Esophagus muscularis mucosa (tissue), 4 donors: ENCODE measurements at regions not wholly inside any gene's neighbourhood (a gene's known extent, or its start where the extent isn't known, plus 50 kb on each side); places are given as distances from the start of the nearest gene placed in this dataset.

ENCODE experiments used
- DNase-seq: peaks from one replicate; pipeline ENCODE4 v3.0.0-alpha.2; 2017; ENCODE audit errors: extremely low spot score
- H3K27ac ChIP-seq, 4 donors: fragments of 200-600 bp; sonication (generic); replicated peaks in 1 of 4; 1 replicate in 3 of 4; 2 replicates in 1 of 4; pipeline ENCODE4 v1.5.1; 2016 to 2019; ENCODE audit warnings: mild to moderate bottlenecking in 1 of 4
- H3K27me3 ChIP-seq, 4 donors: fragments of 200-600 bp; sonication (generic); one replicate each; pipeline versions ENCODE4 v1.5.1 to v1.6.0; 2016 to 2019
- H3K36me3 ChIP-seq, 4 donors: fragments of 200-600 bp; sonication (generic); one replicate each; pipeline ENCODE4 v1.5.1; 2016 to 2019
- H3K4me1 ChIP-seq, 4 donors: fragments of 200-600 bp; sonication (generic); one replicate each; pipeline ENCODE4 v1.5.1; 2016 to 2019
- H3K4me3 ChIP-seq, 4 donors: fragments of 200-600 bp; sonication (generic); 1 replicate in 2 of 4; 2 replicates in 2 of 4; pipeline ENCODE4 v1.5.1; 2016 to 2019; ENCODE audit warnings: mild to moderate bottlenecking in 4 of 4, moderate library complexity in 1 of 4
- H3K9me3 ChIP-seq, 4 donors: fragments of 200-600 bp; sonication (generic); 1 replicate in 3 of 4; 2 replicates in 1 of 4; pipeline ENCODE4 v1.5.1; 2016 to 2019
- CTCF ChIP-seq, 3 experiments: fragments of 200-600 bp in 2 of 3; fragments of 450-650 bp in 1 of 3; sonication (generic) in 2 of 3; IDR thresholded peaks; one replicate each; pipeline ENCODE4 v1.5.1; 2017 to 2019; ENCODE audit warnings: antibody characterized with exemption in 3 of 3, mild to moderate bottlenecking in 2 of 3, moderate library complexity in 1 of 3
- EP300 ChIP-seq: sonication (generic); formaldehyde crosslinking; IDR thresholded peaks from one replicate; pipeline ENCODE4 v1.6.1; 2017; ENCODE audit warnings: antibody characterized with exemption
- POLR2A ChIP-seq: fragments of 450-650 bp; IDR thresholded peaks from one replicate; pipeline ENCODE4 v1.6.1; 2017; ENCODE audit warnings: antibody characterized with exemption, moderate library complexity, mild to moderate bottlenecking, low read depth
- POLR2AphosphoS5 ChIP-seq, 2 donors: sonication (generic); formaldehyde crosslinking; IDR thresholded peaks; one replicate each; pipeline ENCODE4 v1.6.1; 2017; ENCODE audit warnings: antibody characterized with exemption in 2 of 2
- WGBS: methylation state at CpG from one replicate; pipeline ENCODE4 v1.1.5; 2018; 5-methylcytosine and 5-hydroxymethylcytosine counted together
- intact Hi-C: fragments of 100-400 bp; cut with DNase I; formaldehyde crosslinking; loops from one replicate; pipeline ENCODE4 v1.15.1; 2023

- Histone ChIP-seq H3K27me3 (no peaks in the 10 kb centered on the region), H3K4me3 (no peak overlapping the region), H3K9me3 (no peaks in the 10 kb centered on the region), H3K27ac (no peak overlapping the region), H3K36me3 (no peaks in the 10 kb centered on the region), H3K4me1 (no peaks in the 10 kb centered on the region)
- TF ChIP-seq POLR2AphosphoS5 (IDR thresholded peaks at IDR 0.05) (no peak), CTCF (IDR thresholded peaks at IDR 0.05) (no peak), EP300 (no peak), POLR2A (no peak)
- intact Hi-C loops, result no loop called here
- DNase-seq, result no peak
- 50% methylated on average over 8 of the region's 14 CpGs for WGBS
Measured at GRCh38 chr6:9606435-9607134, 808.3 kb downstream of the TFAP2A start.

DNA sequence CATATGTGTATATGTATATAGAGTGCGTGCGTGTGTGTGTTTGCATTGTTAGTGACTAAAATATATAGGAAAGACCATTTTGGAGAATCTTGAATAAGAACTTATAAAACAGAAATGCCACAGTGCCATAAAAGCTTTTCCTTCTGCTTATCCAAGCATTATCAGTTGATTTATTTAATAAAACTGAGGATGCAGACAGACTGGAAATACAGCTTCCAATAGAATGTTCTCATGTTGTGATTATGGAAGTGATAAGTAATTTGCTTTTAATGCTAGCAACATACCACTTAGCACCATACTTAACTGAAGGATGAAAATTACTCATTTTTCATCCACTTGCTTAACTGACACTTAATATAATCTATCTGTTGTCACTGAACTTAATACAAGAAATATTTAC lies 820.1 kb downstream of the TFAP2A start:
- Histone ChIP-seq H3K27me3 (no peaks in the 10 kb centered on the region), H3K4me3 (no peak overlapping the region), H3K36me3 (no peaks in the 10 kb centered on the region), H3K27ac (no peak overlapping the region), H3K9me3 (no peaks in the 10 kb centered on the region), H3K4me1 (no peaks in the 10 kb centered on the region)
- intact Hi-C loops, result no loop called here
- no peak for DNase-seq
- TF ChIP-seq CTCF (IDR thresholded peaks at IDR 0.05) (no peak), POLR2AphosphoS5 (IDR thresholded peaks at IDR 0.05) (no peak), EP300 (no peak), POLR2A (no peak)
- 92% methylated on average over 2 of the region's 2 CpGs for WGBS

DNA sequence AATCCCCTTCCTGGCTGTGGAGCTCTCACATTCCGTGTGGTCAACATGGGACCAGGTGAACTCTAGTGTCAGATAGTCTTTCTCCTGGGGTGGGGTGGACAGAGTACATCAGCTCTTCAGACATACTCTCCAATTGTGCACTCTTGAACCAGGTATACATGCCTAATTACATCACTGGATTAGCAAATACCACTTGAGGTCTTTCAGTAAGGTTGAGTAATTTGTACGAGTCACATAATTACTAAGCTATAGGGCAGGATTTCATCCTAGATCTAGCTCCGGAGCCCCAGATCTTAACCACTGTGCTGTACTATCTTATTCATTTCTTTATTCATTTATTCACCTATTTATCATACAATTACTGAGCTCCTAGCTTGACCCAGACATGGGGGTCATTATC lies 821.3 kb downstream of the TFAP2A start:
- no peaks in the 10 kb centered on the region for H3K27me3 ChIP-seq
- 81% methylated on average over 3 of the region's 3 CpGs for WGBS
- no peak for DNase-seq
- no peak overlapping the region for H3K4me3 ChIP-seq
- H3K36me3 ChIP-seq, result no peaks in the 10 kb centered on the region
- H3K4me1 ChIP-seq, result no peaks in the 10 kb centered on the region
- no peak for TF ChIP-seq POLR2AphosphoS5 (IDR thresholded peaks at IDR 0.05)
- no peak for TF ChIP-seq EP300
- no peak for TF ChIP-seq POLR2A
- TF ChIP-seq CTCF (IDR thresholded peaks at IDR 0.05), result no peak
- intact Hi-C loops, result no loop called here
- no peaks in the 10 kb centered on the region for H3K9me3 ChIP-seq
- H3K27ac ChIP-seq, result no peak overlapping the region

DNA sequence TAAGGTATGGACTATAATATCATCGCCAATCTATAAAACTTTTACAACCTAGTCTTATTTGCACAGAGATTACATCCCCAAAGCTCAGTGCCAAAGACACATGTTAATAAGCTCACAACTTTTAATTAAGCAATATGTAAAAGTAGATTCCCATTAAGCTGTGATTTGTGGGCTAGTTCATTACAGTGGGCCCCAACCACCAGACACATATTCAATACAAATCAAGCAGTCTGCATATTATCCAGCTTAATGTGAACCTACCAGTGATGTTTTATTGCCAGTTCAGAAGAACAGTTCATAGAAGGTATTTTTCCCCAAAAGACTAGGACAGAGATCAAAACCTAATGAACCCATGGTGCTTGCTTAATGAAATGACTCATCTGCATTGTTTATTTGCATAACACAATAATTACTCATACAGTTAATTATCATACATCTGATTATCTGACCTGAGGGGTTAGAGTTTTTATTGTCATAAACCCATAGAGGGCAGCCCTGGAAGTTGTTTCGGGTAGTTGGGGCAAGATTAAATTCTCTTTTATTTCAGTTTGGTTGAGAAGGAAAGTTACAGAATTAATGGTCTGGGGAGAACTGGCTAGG lies 831.0 kb downstream of the TFAP2A start:
- H3K9me3 ChIP-seq, result no peaks in the 10 kb centered on the region
- no peaks in the 10 kb centered on the region for H3K4me1 ChIP-seq
- WGBS, result 96% methylated on average over 2 of the region's 2 CpGs
- H3K27me3 ChIP-seq, result no peaks in the 10 kb centered on the region
- no peak for DNase-seq
- intact Hi-C loops, result no loop called here
- no peak for TF ChIP-seq CTCF (IDR thresholded peaks at IDR 0.05)
- no peak for TF ChIP-seq POLR2AphosphoS5 (IDR thresholded peaks at IDR 0.05)
- no peak for TF ChIP-seq EP300
- TF ChIP-seq POLR2A, result no peak
- H3K4me3 ChIP-seq, result no peak overlapping the region
- H3K27ac ChIP-seq, result no peak overlapping the region
- H3K36me3 ChIP-seq, result no peaks in the 10 kb centered on the region

DNA sequence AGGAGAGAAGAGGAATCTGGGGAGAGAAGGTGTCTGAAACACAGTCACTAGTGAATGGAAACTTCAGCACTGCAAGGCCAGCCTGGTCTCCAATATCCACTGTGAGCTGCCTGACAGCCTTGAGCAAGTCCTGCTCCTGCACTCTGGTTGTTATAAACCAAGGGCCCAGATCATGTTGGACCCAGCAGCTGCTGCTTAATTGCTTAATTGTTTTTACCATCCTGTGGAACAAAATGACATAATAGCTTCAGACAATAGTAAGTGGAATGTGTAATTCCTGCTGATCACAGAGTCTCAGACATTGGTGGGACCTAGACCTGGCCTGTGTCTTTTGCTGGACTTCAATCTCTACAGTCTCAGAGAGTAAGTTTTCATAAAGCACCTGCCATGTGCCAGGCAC lies 833.7 kb downstream of the TFAP2A start:
- Histone ChIP-seq H3K4me1 (no peaks in the 10 kb centered on the region), H3K27me3 (no peaks in the 10 kb centered on the region), H3K27ac (no peak overlapping the region), H3K9me3 (no peaks in the 10 kb centered on the region), H3K4me3 (no peak overlapping the region), H3K36me3 (no peaks in the 10 kb centered on the region)
- TF ChIP-seq POLR2A (no peak), POLR2AphosphoS5 (IDR thresholded peaks at IDR 0.05) (no peak), EP300 (no peak), CTCF (IDR thresholded peaks at IDR 0.05) (no peak)
- DNase-seq, result no peak
- intact Hi-C loops, result no loop called here
